ENCODE measurements at regions not wholly inside any gene's neighbourhood (a gene's known extent, or its start where the extent isn't known, plus 50 kb on each side); places are given as distances from the start of the nearest gene placed in this dataset.

DNA sequence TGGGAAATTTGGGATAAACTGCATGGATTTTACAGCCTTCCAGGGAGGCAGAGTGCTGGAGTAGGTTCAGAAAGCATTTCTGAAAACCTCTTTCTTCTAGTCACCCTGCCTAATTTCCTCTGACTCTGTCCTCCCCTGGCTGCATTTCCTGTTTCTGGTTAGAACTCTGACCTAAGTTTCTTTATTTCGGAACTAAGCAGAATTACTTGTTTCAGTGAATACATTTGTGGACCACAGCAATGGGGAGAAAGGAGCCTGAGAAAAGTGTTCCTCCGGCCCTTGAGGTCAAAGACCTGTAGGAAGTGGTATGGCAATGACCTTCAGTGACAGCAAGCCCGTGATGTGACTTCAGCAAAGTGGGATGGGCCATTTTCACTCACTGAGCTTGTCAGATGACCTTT is 173.4 kb upstream of the RUNX1 start:
- Mint-ChIP-seq H3K4me3 (peak overlapping the region; percentile 28), H3K27me3 (peaks cover under 1% of the 10 kb centered on the region), H3K9me3 (no peaks in the 10 kb centered on the region), H3K4me1 (ENCODE audit: low read depth) (peaks cover 19% of the 10 kb centered on the region), H3K36me3 (ENCODE audit: low read depth) (no peaks in the 10 kb centered on the region), H3K27ac (peak overlapping the region; percentile 70)
- intact Hi-C loops (cut with micrococcal nuclease) = no loop called here

DNA sequence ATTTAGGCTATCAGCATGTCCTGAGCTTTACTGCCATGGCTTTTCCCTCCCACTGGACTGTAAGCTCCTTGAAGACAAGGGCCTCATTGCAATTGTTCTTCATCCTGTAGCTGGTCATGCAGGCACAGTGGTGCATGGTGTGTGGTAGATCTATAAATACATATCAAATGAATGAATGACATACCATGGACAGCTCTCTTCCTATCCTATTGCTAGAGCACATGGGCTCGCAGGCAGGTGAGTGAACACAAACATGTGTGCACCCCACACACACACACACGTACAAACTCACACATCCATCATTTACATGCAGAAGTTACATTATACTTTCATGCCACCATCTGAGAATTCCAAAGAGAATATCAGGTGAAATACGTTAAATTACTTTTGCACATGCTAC is 172.9 kb upstream of the RUNX1 start:
- H3K4me1 Mint-ChIP-seq (ENCODE audit: low read depth) = peaks cover 17% of the 10 kb centered on the region
- no peak overlapping the region for H3K4me3 Mint-ChIP-seq
- peak overlapping the region; percentile 70 for H3K27ac Mint-ChIP-seq
- no peaks in the 10 kb centered on the region for H3K36me3 Mint-ChIP-seq (ENCODE audit: low read depth)
- H3K9me3 Mint-ChIP-seq = no peaks in the 10 kb centered on the region
- intact Hi-C loops (cut with micrococcal nuclease) = no loop called here
- H3K27me3 Mint-ChIP-seq = no peaks in the 10 kb centered on the region

DNA sequence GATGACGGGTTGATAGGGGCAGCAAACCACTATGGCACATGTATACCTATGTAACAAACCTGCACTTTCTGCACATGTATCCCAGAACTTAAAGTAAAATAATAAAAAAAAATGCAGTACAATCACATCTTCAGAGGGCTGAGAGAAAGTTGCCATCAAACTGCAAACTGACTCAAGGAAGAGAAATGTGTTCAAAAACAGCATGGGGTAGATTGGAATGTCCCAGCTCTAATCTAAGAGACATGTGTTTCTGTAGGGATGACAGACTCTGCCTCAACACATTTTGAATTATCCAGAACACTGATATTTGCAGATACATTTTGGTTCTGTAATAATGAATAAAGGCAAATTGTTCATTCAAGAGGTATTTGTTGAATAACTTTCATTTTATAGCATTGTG is 171.2 kb upstream of the RUNX1 start:
- intact Hi-C loops (cut with micrococcal nuclease) = no loop called here
- no peaks in the 10 kb centered on the region for H3K9me3 Mint-ChIP-seq
- H3K27ac Mint-ChIP-seq = no peak overlapping the region
- no peaks in the 10 kb centered on the region for H3K27me3 Mint-ChIP-seq
- H3K4me1 Mint-ChIP-seq (ENCODE audit: low read depth) = peaks cover 17% of the 10 kb centered on the region
- no peaks in the 10 kb centered on the region for H3K36me3 Mint-ChIP-seq (ENCODE audit: low read depth)
- no peak overlapping the region for H3K4me3 Mint-ChIP-seq

DNA sequence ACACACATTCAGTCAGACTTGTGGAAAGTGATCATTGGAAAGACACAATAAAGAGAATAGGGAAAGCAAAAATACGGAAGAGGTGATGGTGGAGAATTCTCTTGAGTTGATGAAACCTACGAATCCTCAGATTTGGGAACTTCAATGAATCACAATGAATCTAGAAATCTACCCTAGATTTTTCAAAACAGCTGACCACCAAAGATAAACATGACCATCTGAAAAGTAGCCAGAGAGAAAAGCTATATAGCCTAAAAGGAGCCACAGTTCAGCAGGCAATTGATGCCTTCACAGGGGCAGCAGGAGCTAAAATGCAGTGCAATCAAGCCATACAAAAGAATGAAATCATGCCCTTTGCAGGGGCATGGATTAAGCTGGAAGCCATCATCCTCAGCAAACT is 170.6 kb upstream of the RUNX1 start:
- H3K4me3 Mint-ChIP-seq = no peak overlapping the region
- H3K27ac Mint-ChIP-seq = no peak overlapping the region
- no peaks in the 10 kb centered on the region for H3K36me3 Mint-ChIP-seq (ENCODE audit: low read depth)
- peaks cover 17% of the 10 kb centered on the region for H3K4me1 Mint-ChIP-seq (ENCODE audit: low read depth)
- H3K9me3 Mint-ChIP-seq = no peaks in the 10 kb centered on the region
- H3K27me3 Mint-ChIP-seq = no peaks in the 10 kb centered on the region
- intact Hi-C loops (cut with micrococcal nuclease) = no loop called here

DNA sequence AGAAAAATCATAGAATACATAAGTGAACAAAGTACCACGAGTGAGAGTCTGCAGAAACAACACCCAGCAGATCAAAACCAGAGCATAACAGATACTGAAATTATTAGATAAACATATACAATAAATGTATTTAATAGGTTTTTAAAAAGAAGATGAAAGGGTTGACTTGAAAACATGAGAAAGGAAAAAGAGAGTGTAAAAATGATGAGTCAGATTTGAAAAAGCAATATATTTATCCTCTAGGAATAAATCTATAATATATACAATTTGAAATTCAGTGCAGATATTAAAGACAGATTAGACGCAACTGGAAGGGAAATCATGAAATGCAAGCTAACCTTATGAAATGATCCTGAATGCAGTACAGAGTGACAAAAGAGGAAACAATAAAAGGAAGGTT is 170.2 kb upstream of the RUNX1 start:
- Mint-ChIP-seq H3K36me3 (ENCODE audit: low read depth) (no peaks in the 10 kb centered on the region), H3K4me3 (no peak overlapping the region), H3K9me3 (no peaks in the 10 kb centered on the region), H3K4me1 (ENCODE audit: low read depth) (peaks cover 17% of the 10 kb centered on the region), H3K27ac (no peak overlapping the region), H3K27me3 (no peaks in the 10 kb centered on the region)
- intact Hi-C loops (cut with micrococcal nuclease) = no loop called here

DNA sequence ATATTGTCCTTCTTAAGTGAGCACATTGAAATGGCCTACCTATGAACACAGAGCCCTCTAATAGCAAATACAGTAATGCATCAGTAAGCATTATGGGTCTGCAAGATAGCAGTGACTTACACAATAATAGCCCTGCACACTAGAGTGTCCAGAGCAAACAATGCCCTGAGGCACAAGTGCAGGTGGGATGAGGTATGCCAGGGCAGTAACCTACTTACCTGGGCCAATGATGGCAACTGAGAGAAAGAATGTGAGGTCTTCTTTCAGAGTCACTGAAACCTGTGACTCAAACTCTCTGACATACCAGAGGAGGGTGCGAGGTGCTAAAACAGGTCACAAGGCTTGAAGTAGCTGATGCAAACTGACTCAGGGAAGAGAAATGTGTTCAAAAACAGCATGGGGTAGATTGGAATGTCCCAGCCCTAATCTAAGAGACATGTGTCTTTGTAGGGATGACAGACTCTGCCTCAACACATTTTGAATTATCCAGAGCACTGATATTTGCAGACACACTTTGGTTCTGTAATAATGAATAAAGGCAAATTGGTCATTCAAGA is 168.5 kb upstream of the RUNX1 start:
- intact Hi-C loops (cut with micrococcal nuclease) = no loop called here
- Mint-ChIP-seq H3K36me3 (ENCODE audit: low read depth) (no peaks in the 10 kb centered on the region), H3K9me3 (no peaks in the 10 kb centered on the region), H3K4me3 (no peak overlapping the region), H3K27ac (no peak overlapping the region), H3K27me3 (no peaks in the 10 kb centered on the region), H3K4me1 (ENCODE audit: low read depth) (peaks cover 7% of the 10 kb centered on the region)

DNA sequence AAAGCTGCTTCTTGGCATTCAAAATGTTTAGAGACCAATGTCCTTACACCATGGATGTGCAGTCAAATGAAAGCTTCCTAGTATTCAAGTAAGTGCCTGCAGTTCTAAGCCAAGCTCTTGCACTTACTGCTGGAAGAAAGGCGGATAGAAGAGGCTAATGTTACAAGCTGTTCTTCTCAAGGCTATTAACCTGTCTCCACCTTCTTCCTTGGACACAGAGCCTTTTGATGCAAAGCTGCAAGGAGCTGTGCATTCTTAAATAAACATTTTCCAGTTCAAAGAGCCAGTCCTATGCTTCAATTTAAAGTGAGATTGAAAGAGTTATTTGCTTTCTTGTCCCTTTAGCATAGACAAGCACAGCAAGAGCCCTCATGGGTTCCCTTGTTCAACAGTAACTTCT is 167.9 kb upstream of the RUNX1 start:
- Mint-ChIP-seq H3K4me3 (no peak overlapping the region), H3K27me3 (no peaks in the 10 kb centered on the region), H3K9me3 (no peaks in the 10 kb centered on the region), H3K27ac (no peak overlapping the region), H3K36me3 (ENCODE audit: low read depth) (no peaks in the 10 kb centered on the region), H3K4me1 (ENCODE audit: low read depth) (peaks cover under 1% of the 10 kb centered on the region)
- intact Hi-C loops (cut with micrococcal nuclease) = no loop called here

DNA sequence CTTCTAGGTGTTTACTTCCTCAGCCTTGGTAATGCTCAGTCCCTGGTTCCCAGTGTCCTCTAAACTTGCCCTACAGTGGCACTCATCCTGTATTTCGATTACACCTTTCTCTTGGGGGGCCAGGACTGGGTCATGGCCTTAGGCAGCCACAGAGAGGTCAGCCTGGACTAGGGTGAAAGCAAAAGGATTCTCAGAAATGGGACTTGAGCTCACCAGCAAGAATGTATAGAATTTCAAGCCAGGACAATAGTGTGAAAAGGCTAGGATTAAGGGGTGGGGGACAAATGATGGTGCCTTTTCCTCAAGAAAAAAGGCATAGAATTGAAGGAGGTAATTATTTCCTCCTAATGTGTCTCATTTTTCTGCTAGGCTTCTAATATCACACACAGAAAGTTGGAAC is 166.8 kb upstream of the RUNX1 start:
- no peak overlapping the region for H3K4me3 Mint-ChIP-seq
- intact Hi-C loops (cut with micrococcal nuclease) = no loop called here
- H3K36me3 Mint-ChIP-seq (ENCODE audit: low read depth) = no peaks in the 10 kb centered on the region
- no peaks in the 10 kb centered on the region for H3K27me3 Mint-ChIP-seq
- no peaks in the 10 kb centered on the region for H3K9me3 Mint-ChIP-seq
- H3K4me1 Mint-ChIP-seq (ENCODE audit: low read depth) = no peaks in the 10 kb centered on the region
- no peak overlapping the region for H3K27ac Mint-ChIP-seq

DNA sequence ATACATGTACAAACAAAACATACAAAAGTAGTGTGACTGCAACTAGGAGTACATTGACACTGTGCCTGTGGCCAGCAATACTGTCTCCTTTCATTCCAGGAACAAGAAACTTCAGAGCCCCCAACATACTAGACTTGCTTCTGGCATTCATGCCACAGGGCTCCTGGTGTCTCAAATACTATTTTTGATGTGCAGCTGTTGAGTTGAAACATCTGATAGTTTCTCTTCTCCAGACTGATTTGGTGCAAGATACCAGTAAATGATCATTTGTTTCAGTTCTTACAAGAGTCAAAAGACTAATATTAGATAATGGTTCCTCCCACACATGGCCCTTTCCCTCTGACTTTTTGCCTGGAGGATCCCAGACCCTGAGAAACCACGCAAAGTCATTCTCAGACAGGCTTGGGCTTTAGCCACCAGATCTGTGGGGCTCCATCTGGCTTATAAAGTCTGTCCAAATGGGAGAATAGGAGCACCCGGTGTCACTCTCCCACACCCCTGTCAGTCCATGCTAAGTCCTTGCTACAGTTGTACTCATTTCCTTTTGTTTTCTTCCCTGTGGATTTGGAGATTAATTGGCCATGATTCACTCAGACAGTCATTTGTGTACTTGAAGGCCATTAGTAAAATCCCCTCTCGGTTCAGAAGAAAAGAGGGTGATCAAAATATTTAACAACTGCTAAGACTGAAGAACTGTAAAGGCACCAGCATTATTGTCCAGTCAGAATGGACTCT is 163.5 kb upstream of the RUNX1 start:
- Mint-ChIP-seq H3K9me3 (no peaks in the 10 kb centered on the region), H3K4me3 (no peak overlapping the region), H3K27ac (no peak overlapping the region), H3K27me3 (peaks cover 8% of the 10 kb centered on the region), H3K4me1 (ENCODE audit: low read depth) (no peaks in the 10 kb centered on the region), H3K36me3 (ENCODE audit: low read depth) (no peaks in the 10 kb centered on the region)
- intact Hi-C loops (cut with micrococcal nuclease) = no loop called here

DNA sequence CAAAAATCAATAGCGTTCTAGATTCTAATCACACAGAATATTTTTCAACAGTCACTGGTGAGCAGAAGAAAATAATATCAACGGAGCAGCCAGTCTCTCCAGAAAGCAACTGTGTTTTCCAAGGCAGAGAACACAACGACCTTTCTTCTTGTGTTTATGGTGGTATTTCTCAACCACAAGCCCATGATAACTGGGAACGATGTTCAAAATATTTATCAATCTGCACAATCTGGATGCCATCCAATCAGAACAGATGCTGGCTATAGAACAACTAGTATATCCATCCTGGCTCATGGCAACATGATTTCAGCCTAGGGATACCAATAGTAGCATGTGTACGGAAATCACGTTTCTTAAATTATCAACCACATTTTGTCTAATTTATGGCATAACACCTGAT is 162.7 kb upstream of the RUNX1 start:
- Mint-ChIP-seq H3K4me1 (ENCODE audit: low read depth) (peaks cover 6% of the 10 kb centered on the region), H3K27ac (no peak overlapping the region), H3K4me3 (no peak overlapping the region), H3K27me3 (peaks cover 8% of the 10 kb centered on the region), H3K36me3 (ENCODE audit: low read depth) (no peaks in the 10 kb centered on the region), H3K9me3 (no peaks in the 10 kb centered on the region)
- intact Hi-C loops (cut with micrococcal nuclease) = no loop called here

DNA sequence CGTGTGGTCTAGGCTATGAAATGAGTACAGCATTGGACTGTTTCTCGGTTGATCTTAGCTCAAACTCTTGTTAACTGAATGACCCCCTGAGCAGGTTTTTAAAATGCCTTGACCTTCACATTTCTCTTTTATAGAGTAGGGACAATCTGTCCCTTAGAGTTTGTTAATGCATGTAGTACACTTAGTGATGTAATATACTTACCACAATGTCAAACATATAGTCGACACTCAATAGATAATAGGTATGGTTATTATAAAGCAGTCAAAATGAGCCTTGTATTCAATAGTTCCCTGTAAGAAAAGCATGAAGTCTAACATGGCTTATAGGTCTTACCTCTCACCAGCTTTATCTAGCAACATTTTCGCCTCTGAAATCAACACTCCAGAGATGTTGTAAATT is 161.0 kb upstream of the RUNX1 start:
- Mint-ChIP-seq H3K36me3 (ENCODE audit: low read depth) (no peaks in the 10 kb centered on the region), H3K27ac (no peak overlapping the region), H3K9me3 (no peaks in the 10 kb centered on the region), H3K27me3 (peaks cover 8% of the 10 kb centered on the region), H3K4me3 (no peak overlapping the region), H3K4me1 (ENCODE audit: low read depth) (peaks cover 23% of the 10 kb centered on the region)
- intact Hi-C loops (cut with micrococcal nuclease) = no loop called here

DNA sequence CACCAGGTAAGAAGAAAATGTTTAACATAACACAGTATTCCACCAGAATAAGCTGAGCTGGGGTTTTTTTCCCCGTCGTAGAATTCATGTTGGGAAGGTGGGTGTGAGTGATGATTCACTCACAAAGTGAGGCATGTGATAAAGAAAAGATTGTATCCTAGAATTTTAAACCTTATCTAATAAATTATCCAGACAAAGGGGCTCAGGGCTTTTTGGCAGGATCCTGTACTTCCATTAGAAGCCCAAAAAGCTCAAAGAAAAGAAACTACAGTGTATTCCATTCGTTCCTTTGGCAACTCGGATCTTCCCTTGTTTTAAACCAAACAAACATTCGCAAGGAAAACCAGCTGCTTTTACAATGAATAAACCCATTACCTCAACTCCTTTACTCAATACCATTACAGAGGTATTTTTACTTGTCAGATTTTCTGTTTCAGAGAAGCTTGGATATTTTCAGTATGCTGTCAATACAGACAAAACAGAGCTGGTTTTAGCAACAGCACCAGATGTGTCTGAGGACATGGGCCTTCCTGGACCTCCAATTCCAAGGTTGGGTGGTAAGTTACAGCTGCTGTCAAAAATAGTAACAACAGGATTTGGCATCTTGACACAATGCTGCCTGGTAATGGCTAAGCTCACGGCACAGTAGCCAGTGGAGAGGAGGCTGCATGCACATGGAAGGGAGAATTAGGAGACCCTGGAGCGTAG is 159.9 kb upstream of the RUNX1 start:
- Mint-ChIP-seq H3K4me1 (ENCODE audit: low read depth) (peaks cover 23% of the 10 kb centered on the region), H3K36me3 (ENCODE audit: low read depth) (no peaks in the 10 kb centered on the region), H3K27ac (no peak overlapping the region), H3K9me3 (no peaks in the 10 kb centered on the region), H3K27me3 (peaks cover 8% of the 10 kb centered on the region), H3K4me3 (no peak overlapping the region)
- intact Hi-C loops (cut with micrococcal nuclease) = loop anchor here (5.0 kb wide), 1 partner anchor 162 kb away; the partner anchor contains the start of gene RUNX1

DNA sequence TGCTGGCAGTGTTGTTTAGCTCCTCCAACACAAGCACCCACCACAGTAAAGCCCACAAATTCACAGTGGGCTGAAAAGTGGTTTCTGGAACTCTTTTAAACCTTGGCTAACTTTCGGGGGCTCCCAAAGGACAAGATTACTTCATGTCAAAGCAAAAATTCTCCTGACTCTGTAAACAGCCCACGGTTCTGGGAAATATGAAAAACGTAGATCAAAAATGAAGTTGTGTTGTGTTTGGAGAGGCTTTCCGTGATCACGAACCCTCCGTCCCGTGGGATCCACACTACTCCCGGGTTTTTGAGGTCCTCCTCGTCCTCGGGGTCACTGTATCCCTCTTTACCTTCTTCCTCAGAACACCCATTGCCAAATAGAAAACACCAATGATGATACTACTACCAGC is 159.0 kb upstream of the RUNX1 start:
- no peaks in the 10 kb centered on the region for H3K36me3 Mint-ChIP-seq (ENCODE audit: low read depth)
- H3K9me3 Mint-ChIP-seq = no peaks in the 10 kb centered on the region
- H3K4me3 Mint-ChIP-seq = no peak overlapping the region
- peaks cover 8% of the 10 kb centered on the region for H3K27me3 Mint-ChIP-seq
- H3K27ac Mint-ChIP-seq = no peak overlapping the region
- intact Hi-C loops (cut with micrococcal nuclease) = loop anchor here (5.0 kb wide), 1 partner anchor 161 kb away; the partner anchor contains the start of gene RUNX1
- H3K4me1 Mint-ChIP-seq (ENCODE audit: low read depth) = peaks cover 23% of the 10 kb centered on the region

DNA sequence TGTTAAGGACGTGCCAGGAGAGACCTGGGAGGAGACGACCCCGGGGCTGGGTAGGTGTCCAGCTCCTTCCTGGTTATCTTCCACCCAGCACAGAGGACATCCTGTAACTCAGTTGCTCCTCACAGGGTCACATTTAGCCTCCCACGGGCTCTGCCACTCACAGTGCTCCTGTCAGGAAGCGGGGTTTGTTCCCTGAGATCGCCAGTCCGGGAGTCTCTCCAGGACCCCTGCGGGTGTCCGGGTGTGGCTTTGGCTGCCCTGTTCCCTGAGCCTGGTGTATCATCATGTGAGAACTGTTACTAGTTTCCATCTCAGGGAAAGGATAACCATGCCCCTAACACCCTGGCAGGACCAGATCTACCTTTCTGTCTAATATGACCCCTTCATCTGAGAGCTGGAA is 158.2 kb upstream of the RUNX1 start:
- no peaks in the 10 kb centered on the region for H3K36me3 Mint-ChIP-seq (ENCODE audit: low read depth)
- intact Hi-C loops (cut with micrococcal nuclease) = loop anchor here (5.0 kb wide), 1 partner anchor 160 kb away; the partner anchor contains the start of gene RUNX1
- peaks cover 23% of the 10 kb centered on the region for H3K4me1 Mint-ChIP-seq (ENCODE audit: low read depth)
- H3K9me3 Mint-ChIP-seq = no peaks in the 10 kb centered on the region
- peaks cover 8% of the 10 kb centered on the region for H3K27me3 Mint-ChIP-seq
- no peak overlapping the region for H3K4me3 Mint-ChIP-seq
- peak overlapping the region; percentile 64 for H3K27ac Mint-ChIP-seq

Measured in dendritic cell treated with granulocyte-macrophage colony-stimulating factor and Interleukin-4, amounts not matched to agents 40 ng/mL and 50 ng/mL, for 4 days (primary cell).